ENCODE measurements at regions not wholly inside any gene's neighbourhood (a gene's known extent, or its start where the extent isn't known, plus 50 kb on each side); places are given as distances from the start of the nearest gene placed in this dataset.

- peaks cover 7% of the 10 kb centered on the region for H3K4me1 Mint-ChIP-seq (ENCODE audit: low read depth, unreplicated experiment)
- Histone ChIP-seq H3K9ac (ENCODE audit: low read length) (no peak overlapping the region), H3K36me3 (ENCODE audit: insufficient read depth, low read length) (no peaks in the 10 kb centered on the region), H3K4me1 (ENCODE audit: insufficient read depth, low read length) (no peaks in the 10 kb centered on the region), H3K9me3 (ENCODE audit: insufficient read depth, low read depth, low read length) (no peaks in the 10 kb centered on the region), H3K4me3 (ENCODE audit: insufficient read depth, low read depth, low read length) (no peak overlapping the region), H3K27me3 (ENCODE audit: insufficient read depth, low read length) (no peaks in the 10 kb centered on the region), H3K27ac (ENCODE audit: low read depth, low read length) (no peak overlapping the region), H4K20me1 (ENCODE audit: insufficient read depth, low read length) (no peaks in the 10 kb centered on the region), H3K4me2 (ENCODE audit: low read length) (no peak overlapping the region), H3K79me2 (ENCODE audit: insufficient read depth, low read length) (no peaks in the 10 kb centered on the region), H2AFZ (ENCODE audit: low read depth, low read length) (no peak overlapping the region)
- peaks cover 13% of the 10 kb centered on the region for H3K27me3 Mint-ChIP-seq (ENCODE audit: low read depth, unreplicated experiment)
- H3K9me3 Mint-ChIP-seq (ENCODE audit: unreplicated experiment): peaks cover 6% of the 10 kb centered on the region
- no peak overlapping the region for H3K27ac Mint-ChIP-seq (ENCODE audit: unreplicated experiment)
- no peak for DNase-seq (ENCODE audit: low read depth)
- TF ChIP-seq CTCF (IDR thresholded peaks at IDR 0.05; ENCODE audit: insufficient read depth, low read depth, low read length) (no peak), EZH2 (IDR thresholded peaks at IDR 0.05; ENCODE audit: insufficient read depth, low read length) (no peak)
- FAIRE-seq: no peak
- no peak overlapping the region for H3K4me3 Mint-ChIP-seq (ENCODE audit: unreplicated experiment)
- no peaks in the 10 kb centered on the region for H3K36me3 Mint-ChIP-seq (ENCODE audit: low read depth, unreplicated experiment)
Observed at GRCh38 chr15:23859008-23859407, 171.9 kb upstream of the NDN start.

DNA sequence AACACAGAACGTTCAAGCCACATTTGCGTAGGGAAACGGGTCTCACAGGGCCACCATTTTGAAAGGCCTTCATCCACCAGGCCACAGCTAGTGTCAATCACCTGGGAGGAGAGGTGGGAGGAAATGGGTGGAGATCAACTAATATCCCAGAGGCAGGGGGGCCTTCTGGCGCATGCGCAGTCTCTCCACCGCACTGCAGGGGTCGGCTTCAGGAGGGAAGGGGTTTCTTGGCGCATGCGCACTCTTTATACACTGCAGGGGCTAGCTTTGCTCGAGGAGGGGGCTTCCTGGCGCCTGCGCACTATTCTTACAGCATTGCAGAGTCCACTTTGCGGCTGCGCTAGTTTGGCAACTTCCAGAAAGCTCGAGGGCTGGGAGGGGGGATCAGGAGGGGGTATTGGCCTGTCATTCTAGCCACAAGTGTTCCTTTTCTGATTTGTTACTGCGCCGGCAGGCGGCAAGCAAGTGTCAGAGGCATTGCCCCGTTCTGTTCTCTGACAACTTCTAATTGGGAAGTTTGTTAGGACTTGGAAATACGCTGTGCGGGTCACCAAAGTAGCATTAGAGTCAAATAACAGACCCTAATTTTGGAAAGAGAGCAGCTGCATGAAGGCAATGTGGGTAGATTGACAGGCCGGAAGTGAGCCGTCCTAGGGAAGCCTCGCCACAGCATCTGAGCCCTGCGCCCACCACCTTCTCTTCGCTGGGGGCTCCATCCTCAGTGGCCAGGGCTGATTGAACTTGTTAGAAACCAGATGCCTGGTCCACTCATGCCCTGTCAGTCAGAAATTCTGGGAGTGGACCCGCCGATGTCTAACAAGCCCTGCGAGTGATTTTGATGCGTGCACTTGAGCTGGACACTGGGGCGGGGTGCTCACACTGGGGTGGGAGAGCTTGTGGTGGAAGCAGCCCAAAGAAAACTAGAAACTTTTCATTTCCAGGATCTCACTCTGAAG is 173.5 kb upstream of the NDN start:
- no peak overlapping the region for H3K27ac ChIP-seq (ENCODE audit: low read depth, low read length)
- H3K79me2 ChIP-seq (ENCODE audit: insufficient read depth, low read length): no peaks in the 10 kb centered on the region
- H3K4me3 Mint-ChIP-seq (ENCODE audit: unreplicated experiment): no peak overlapping the region
- TF ChIP-seq CTCF (IDR thresholded peaks at IDR 0.05; ENCODE audit: insufficient read depth, low read depth, low read length) (no peak), EZH2 (IDR thresholded peaks at IDR 0.05; ENCODE audit: insufficient read depth, low read length) (no peak)
- H3K36me3 ChIP-seq (ENCODE audit: insufficient read depth, low read length): no peaks in the 10 kb centered on the region
- H3K4me1 Mint-ChIP-seq (ENCODE audit: low read depth, unreplicated experiment): no peaks in the 10 kb centered on the region
- H3K9me3 Mint-ChIP-seq (ENCODE audit: unreplicated experiment): peaks cover 6% of the 10 kb centered on the region
- no peaks in the 10 kb centered on the region for H4K20me1 ChIP-seq (ENCODE audit: insufficient read depth, low read length)
- no peak overlapping the region for H3K9ac ChIP-seq (ENCODE audit: low read length)
- no peaks in the 10 kb centered on the region for H3K4me1 ChIP-seq (ENCODE audit: insufficient read depth, low read length)
- H3K4me2 ChIP-seq (ENCODE audit: low read length): no peak overlapping the region
- no peaks in the 10 kb centered on the region for H3K9me3 ChIP-seq (ENCODE audit: insufficient read depth, low read depth, low read length)
- no peaks in the 10 kb centered on the region for H3K27me3 ChIP-seq (ENCODE audit: insufficient read depth, low read length)
- FAIRE-seq (no peak), DNase-seq (ENCODE audit: low read depth) (no peak)
- H3K4me3 ChIP-seq (ENCODE audit: insufficient read depth, low read depth, low read length): no peak overlapping the region
- H3K36me3 Mint-ChIP-seq (ENCODE audit: low read depth, unreplicated experiment): no peaks in the 10 kb centered on the region
- no peak overlapping the region for H2AFZ ChIP-seq (ENCODE audit: low read depth, low read length)
- H3K27ac Mint-ChIP-seq (ENCODE audit: unreplicated experiment): no peak overlapping the region
- peaks cover 13% of the 10 kb centered on the region for H3K27me3 Mint-ChIP-seq (ENCODE audit: low read depth, unreplicated experiment)

- Histone ChIP-seq H3K36me3 (ENCODE audit: insufficient read depth, low read length) (no peaks in the 10 kb centered on the region), H3K27me3 (ENCODE audit: insufficient read depth, low read length) (no peaks in the 10 kb centered on the region), H3K4me1 (ENCODE audit: insufficient read depth, low read length) (no peaks in the 10 kb centered on the region), H2AFZ (ENCODE audit: low read depth, low read length) (no peak overlapping the region), H4K20me1 (ENCODE audit: insufficient read depth, low read length) (no peaks in the 10 kb centered on the region), H3K9ac (ENCODE audit: low read length) (no peak overlapping the region), H3K79me2 (ENCODE audit: insufficient read depth, low read length) (no peaks in the 10 kb centered on the region), H3K4me2 (ENCODE audit: low read length) (no peak overlapping the region), H3K27ac (ENCODE audit: low read depth, low read length) (no peak overlapping the region), H3K4me3 (ENCODE audit: insufficient read depth, low read depth, low read length) (no peak overlapping the region), H3K9me3 (ENCODE audit: insufficient read depth, low read depth, low read length) (no peaks in the 10 kb centered on the region)
- Mint-ChIP-seq H3K4me1 (ENCODE audit: low read depth, unreplicated experiment) (no peaks in the 10 kb centered on the region), H3K27me3 (ENCODE audit: low read depth, unreplicated experiment) (no peaks in the 10 kb centered on the region), H3K36me3 (ENCODE audit: low read depth, unreplicated experiment) (no peaks in the 10 kb centered on the region), H3K4me3 (ENCODE audit: unreplicated experiment) (no peak overlapping the region), H3K9me3 (ENCODE audit: unreplicated experiment) (no peaks in the 10 kb centered on the region), H3K27ac (ENCODE audit: unreplicated experiment) (no peak overlapping the region)
- DNase-seq (ENCODE audit: low read depth): no peak
- FAIRE-seq: no peak
- TF ChIP-seq EZH2 (IDR thresholded peaks at IDR 0.05; ENCODE audit: insufficient read depth, low read length) (no peak), CTCF (IDR thresholded peaks at IDR 0.05; ENCODE audit: insufficient read depth, low read depth, low read length) (no peak)
Observed at GRCh38 chr15:23866832-23867231, 179.7 kb upstream of the NDN start.
